GM21825 (cell line): ENCODE measurements at regions not wholly inside any gene's neighbourhood (a gene's known extent, or its start where the extent isn't known, plus 50 kb on each side); places are given as distances from the start of the nearest gene placed in this dataset.
"Not testable (repeated sequence)": the region's sequence is repeated elsewhere in the genome, so short reads cannot be mapped to it uniquely, and the experiment has no call there.

Experiments
- ATAC-seq: cut with Tn5 transposase; IDR thresholded peaks from one replicate; pipeline ENCODE4 v1.9.1; 2021; ENCODE audit warnings: mild to moderate bottlenecking, moderate library complexity; ENCODE audit not compliant: unreplicated experiment

GRCh38 chr1:30005972-30006619 is 717.3 kb downstream of the MATN1 start:
- no peak for ATAC-seq

- no peak for ATAC-seq
Observed at GRCh38 chr1:30001732-30002039, 721.7 kb downstream of the MATN1 start.

- ATAC-seq: no peak
Observed at GRCh38 chr1:30001011-30001731, 722.2 kb downstream of the MATN1 start.

GRCh38 chr1:30000266-30000665 is 723.1 kb downstream of the MATN1 start:
- no peak for ATAC-seq

- no peak for ATAC-seq
Observed at GRCh38 chr1:29999595-29999994, 723.8 kb downstream of the MATN1 start.

- no peak for ATAC-seq
Observed at GRCh38 chr1:29998686-29999085, 724.7 kb downstream of the MATN1 start.

GRCh38 chr1:29997818-29998217 is 725.6 kb downstream of the MATN1 start:
- not testable (repeated sequence) for ATAC-seq

GRCh38 chr1:29993950-29994349 is 729.4 kb downstream of the MATN1 start:
- ATAC-seq: no peak

- ATAC-seq: no peak
Observed at GRCh38 chr1:29991815-29992214, 731.6 kb downstream of the MATN1 start.

- no peak for ATAC-seq
Observed at GRCh38 chr1:29991025-29991424, 732.4 kb downstream of the MATN1 start.

- no peak for ATAC-seq
Observed at GRCh38 chr1:29990304-29990703, 733.1 kb downstream of the MATN1 start.

- ATAC-seq: no peak
Observed at GRCh38 chr1:29986986-29987385, 736.4 kb downstream of the MATN1 start.

GRCh38 chr1:29985606-29985945 is 737.8 kb downstream of the MATN1 start:
- ATAC-seq: no peak

- ATAC-seq: no peak
Observed at GRCh38 chr1:29984862-29985605, 738.4 kb downstream of the MATN1 start.

- no peak for ATAC-seq
Observed at GRCh38 chr1:29984166-29984861, 739.1 kb downstream of the MATN1 start.

GRCh38 chr1:29983321-29983720 is 740.1 kb downstream of the MATN1 start:
- ATAC-seq: no peak

- ATAC-seq: no peak
Observed at GRCh38 chr1:29981586-29982239, 741.7 kb downstream of the MATN1 start.

- ATAC-seq: no peak
Observed at GRCh38 chr1:29977550-29977949, 741.2 kb downstream of the PTPRU start.

GRCh38 chr1:29975036-29975694 is 738.8 kb downstream of the PTPRU start:
- no peak for ATAC-seq

GRCh38 chr1:29974316-29974724 is 738.0 kb downstream of the PTPRU start:
- no peak for ATAC-seq

GRCh38 chr1:29973406-29973805 is 737.1 kb downstream of the PTPRU start:
- ATAC-seq: no peak
